DMS79 treated with DMSO at 0.1 percent for 48 hours (cell line): ENCODE measurements at regions not wholly inside any gene's neighbourhood (a gene's known extent, or its start where the extent isn't known, plus 50 kb on each side); places are given as distances from the start of the nearest gene placed in this dataset.
"Not testable (repeated sequence)": the region's sequence is repeated elsewhere in the genome, so short reads cannot be mapped to it uniquely, and the experiment has no call there.

Experiments used
- DNase-seq: peaks from one replicate; lab custom pipeline; 2025; lab: John Stamatoyannopoulos, UW

DNA sequence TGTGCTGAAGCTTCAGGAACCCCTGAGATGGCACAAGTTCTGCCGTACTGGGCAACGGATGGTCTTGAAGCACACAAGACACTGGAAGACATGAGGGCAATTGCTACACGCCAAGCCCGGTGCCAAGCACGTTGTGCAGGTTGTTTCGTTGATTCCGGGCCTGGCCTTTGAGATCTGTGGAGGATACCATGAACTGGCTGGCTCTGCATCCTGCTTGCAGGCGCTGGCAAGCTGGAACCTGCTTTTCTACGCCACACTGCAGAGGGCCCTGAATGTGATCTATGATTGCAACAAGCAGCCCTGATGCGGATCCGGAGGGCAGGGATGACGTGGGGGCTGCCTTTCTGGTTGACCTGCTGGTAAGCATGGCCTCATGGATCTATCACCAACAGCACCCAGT lies 262.5 kb upstream of the ATP10A start:
- peak; percentile 15 for DNase-seq

- no peak for DNase-seq
These were observed 256.2 kb upstream of the ATP10A start for GRCh38 chr15:26119322-26119721.

DNA sequence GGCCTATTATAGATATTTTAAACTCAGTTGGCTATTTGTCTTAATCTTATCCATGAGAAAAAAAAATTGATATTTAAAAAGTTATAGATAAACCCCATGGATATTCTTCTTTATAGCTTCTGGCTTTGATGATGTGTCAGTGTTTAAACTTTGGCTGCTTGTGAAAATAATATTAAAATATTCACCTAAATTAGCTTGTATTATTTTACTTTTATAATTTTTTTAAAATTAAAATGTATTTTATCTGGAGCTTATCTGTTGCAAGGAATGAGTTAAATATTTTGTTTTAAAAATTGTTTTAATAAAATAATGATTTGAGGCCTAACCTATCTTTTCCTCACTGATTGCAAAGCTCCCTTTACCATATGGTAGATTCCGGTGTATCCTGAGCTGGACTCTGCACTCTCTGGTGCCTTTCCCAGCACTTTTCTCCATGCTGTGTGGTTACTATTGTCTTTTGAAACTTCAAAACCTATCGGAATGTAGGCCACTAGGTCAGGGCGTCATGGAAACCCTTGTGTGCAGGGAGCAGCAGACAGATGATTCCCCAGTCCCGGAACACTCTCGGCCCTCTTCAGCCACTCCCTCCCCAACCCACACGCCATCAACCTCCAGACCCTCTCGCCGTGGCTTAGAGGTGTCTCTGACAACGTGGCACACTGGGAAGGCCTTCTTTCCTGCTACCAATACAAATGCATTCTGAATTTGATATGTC lies 252.3 kb upstream of the ATP10A start:
- no peak for DNase-seq

DNA sequence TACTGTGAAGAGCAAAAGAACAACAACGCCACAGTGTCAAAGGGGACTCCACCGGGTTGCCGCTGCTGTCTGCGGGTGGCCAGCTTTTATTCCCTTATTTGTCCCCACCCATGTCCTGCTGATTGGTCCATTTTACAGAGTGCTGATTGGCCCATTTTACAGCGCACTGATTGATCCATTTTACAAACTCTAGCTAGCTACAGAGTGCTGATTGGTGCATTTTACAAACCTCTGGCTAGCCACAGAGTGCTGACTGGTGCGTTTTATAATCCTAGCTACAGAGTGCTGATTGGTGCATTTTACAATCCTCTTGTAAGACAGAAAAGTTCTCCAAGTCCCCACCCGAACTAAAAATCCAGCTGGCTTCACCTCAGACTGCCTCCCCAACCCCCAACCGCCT lies 251.0 kb upstream of the ATP10A start:
- not testable (repeated sequence) for DNase-seq

- DNase-seq: no peak
These were observed 250.2 kb upstream of the ATP10A start for GRCh38 chr15:26113296-26113695.

DNA sequence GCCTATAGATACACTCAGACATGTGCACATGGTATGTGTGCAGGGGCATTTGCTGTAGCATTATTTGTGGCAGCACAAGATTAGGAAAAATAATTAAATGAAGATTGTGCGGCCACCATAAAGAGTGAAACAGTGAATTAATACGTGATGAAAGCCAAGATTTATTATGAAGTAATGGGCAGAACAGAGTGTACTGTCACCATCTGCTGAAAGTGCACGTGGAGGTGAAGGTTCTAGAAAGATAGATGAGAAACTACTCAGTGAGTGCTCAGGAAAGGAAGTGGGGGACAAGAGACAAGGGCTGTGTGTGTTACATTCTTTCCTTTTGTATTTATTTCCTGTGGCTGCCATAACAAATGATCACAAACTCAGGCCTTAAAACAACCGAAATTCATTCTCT lies 246.1 kb upstream of the ATP10A start:
- no peak for DNase-seq

- no peak for DNase-seq
These were observed 243.4 kb upstream of the ATP10A start for GRCh38 chr15:26106556-26106955.

DNA sequence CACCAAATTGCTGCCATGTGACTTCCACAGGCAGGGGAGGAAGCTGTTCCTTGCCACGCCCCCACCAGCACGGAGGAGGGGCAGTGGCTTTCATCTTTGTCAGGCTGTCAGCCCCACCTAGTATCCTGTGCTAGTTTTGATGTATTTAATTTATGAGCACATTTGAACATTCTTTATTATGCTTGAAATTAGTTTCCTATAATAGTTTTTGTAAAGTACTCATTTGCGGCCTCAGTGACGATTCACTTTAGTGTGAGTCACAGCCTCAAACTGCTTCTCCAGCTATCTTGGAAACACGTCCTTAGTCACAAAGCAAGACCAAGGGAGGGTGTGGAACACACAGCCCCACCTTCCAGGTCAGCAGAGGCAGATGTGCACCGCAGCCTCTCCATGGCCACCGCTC lies 239.9 kb upstream of the ATP10A start:
- no peak for DNase-seq

- no peak for DNase-seq
These were observed 239.2 kb upstream of the ATP10A start for GRCh38 chr15:26102365-26102764.

DNA sequence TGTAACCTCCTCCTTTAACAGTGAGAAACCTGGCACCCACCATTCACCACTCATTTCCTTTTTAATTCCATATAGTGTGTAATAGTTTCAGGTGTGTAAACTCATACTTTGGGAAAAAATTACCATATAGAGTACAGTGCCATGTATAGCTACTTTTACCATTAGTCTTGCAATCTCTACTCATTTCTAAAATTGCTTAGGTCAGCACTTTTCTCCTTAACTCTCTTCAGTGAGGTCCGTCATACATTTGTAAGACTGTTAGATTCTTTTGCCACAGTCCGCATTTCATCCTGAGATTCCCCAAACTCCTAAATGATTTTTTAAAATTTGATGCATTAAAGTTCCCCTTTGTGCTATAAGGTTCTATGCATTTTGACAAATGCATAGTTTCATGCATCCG lies 238.3 kb upstream of the ATP10A start:
- DNase-seq: no peak

- no peak for DNase-seq
These were observed 235.7 kb upstream of the ATP10A start for GRCh38 chr15:26098801-26099200.

DNA sequence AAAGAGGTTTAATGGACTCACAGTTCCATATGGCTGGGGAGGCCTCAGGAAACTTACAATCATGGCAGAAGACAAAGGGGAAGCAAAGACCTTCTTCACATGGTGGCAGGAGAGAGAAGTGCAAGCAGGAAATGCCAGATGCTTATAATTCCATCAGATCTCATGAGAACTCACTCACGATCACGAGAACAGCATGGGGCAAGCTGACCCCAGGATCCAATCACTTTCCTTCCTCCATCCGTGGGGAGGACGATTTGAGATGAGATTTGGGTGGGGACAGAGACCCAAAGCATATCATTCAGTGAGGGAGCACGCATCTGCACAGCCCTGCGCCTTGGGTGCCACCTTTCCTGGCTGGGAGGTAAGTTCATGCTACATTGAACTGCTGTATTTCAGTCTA lies 234.1 kb upstream of the ATP10A start:
- DNase-seq: no peak

DNA sequence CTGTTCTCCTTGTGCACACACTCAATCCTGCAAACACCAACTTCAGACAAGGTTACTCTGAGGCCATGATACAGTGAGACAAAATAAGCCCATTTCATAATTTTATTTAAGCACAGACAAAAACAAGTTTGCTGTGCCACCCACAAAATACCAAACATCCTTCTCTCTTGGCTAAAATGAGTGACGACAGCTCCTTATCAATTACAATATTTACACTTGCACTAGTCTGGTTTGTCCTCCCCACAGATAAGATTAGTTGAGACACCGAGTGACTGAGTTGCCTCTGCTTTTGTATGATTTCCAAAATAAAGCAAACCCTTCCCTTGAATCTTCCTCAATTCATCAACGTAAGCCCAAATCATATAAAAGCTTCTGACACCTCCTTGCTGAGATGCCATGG lies 233.5 kb upstream of the ATP10A start:
- no peak for DNase-seq

DNA sequence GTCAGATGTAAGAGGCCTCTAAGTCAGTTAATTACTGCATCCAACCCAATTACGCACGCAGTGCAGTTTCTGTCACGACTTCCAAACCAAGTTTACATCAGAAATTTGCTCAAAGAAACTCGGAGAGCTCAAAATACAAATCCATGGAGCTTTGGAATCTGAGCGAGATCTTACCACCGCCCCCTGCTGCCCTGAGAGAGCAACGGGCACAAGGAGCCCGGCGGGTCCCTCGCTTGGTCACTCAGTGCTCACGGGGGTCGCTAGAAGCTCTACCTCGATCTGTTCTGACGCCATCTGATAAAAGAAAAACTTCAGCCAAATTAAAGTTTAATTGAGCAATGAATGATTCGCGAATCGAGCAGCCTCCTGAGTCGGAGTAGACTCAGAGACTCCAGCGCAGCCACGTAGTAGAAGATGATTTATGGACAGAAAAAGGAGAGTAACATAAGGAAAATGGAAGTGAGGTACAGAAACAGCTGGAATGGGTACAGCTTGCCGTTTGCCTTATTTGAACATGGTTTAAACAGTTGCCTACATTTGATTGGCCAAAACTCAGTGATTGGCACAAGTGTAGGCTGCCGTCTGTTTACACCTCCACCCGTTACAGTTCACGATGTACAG lies 232.7 kb upstream of the ATP10A start:
- no peak for DNase-seq

- no peak for DNase-seq
These were observed 228.1 kb upstream of the ATP10A start for GRCh38 chr15:26091184-26091583.

GRCh38 chr15:26087881-26088280 lies 224.8 kb upstream of the ATP10A start:
- DNase-seq: no peak

DNA sequence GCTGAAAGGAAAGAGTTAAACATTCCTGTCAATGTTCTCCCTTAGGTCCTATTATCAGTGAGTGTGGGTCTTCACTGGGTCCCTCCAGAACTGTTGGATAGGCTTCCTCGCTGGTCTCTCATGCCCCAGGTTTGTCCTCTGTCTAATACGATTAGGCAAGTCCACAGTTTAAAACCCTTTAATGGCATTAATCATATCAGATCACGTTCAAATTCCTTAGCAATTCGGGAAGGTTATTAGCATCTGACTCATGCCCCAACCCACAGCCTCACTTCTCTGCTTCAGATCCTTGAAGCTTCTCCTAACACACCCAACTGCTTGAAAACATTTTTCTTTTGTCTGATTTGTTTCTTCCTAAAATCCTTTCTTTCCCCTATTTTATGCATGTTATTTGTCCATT lies 224.3 kb upstream of the ATP10A start:
- no peak for DNase-seq

DNA sequence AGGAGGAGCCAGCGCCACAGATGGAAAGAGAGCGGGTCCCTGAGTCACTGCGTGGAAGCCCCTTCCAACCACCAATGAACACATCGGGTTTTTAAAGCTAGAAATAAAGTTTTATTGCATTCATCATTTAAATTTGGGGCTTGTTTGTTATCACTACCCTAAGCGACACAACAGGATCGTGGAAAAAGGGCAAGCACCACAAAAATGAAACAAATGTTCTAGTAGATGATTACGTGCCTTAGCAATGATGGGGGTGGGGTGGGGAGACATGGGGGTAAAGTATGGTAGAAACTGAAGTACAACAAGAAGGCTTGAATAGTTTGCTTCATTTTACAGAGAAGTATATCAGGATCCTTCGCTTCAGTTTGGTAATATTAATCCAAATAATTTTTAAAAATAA lies 221.6 kb upstream of the ATP10A start:
- DNase-seq: no peak

GRCh38 chr15:26083896-26084295 lies 220.8 kb upstream of the ATP10A start:
- no peak for DNase-seq

GRCh38 chr15:26083457-26083856 lies 220.3 kb upstream of the ATP10A start:
- DNase-seq: no peak

- DNase-seq: peak; percentile 83
These were observed 219.3 kb upstream of the ATP10A start for GRCh38 chr15:26082221-26083109.

GRCh38 chr15:26081758-26082220 lies 218.7 kb upstream of the ATP10A start:
- DNase-seq: no peak

DNA sequence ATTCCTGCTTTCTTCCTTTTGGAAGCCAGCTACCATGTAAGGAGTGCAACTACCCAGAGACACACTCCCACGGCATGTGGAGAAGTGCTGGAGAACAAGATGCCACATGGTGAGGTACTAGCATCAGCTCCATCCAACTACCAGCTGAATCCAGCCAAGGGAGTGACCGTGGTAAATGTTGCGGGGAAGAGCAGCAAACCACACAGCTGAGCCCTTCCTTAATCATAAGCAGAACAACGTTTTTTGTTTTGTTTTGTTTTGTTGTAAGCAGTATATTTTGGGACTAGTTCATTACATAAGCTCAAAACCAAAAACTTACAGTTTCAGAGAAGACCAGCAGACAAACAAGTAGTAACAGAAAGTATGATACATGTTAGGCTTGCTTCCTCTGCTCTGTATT lies 212.6 kb upstream of the ATP10A start:
- no peak for DNase-seq
